ENCODE measurements at regions not wholly inside any gene's neighbourhood (a gene's known extent, or its start where the extent isn't known, plus 50 kb on each side); places are given as distances from the start of the nearest gene placed in this dataset.

DNA sequence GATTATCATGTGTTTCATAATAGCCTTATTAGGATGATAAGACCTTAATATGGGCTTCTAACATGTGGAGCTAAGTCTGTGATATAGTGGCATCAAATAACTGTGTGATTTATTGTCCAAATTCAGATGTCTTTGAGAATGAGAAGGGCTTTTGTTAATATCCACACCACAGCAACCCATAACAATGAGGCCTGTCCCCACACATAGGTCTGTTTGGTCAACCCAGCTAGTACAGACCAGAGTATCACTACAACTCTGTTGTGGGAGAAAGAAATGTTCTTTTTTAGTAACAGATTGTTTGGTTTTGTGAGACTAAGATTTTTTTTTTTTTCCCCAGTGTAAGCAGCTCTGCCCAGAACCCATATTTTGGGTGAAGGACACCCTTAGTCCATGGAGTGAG lies 439.2 kb downstream of the PIK3C3 start:
- no peaks in the 10 kb centered on the region for H3K36me3 ChIP-seq
- no peak overlapping the region for H3K27ac ChIP-seq
- no peak overlapping the region for H3K4me3 ChIP-seq
- no peaks in the 10 kb centered on the region for H3K27me3 ChIP-seq
- ATAC-seq (ENCODE audit: low FRiP score in 2 of 2) (no peak), DNase-seq (no peak)
- H3K4me1 ChIP-seq = no peaks in the 10 kb centered on the region
- TF ChIP-seq POLR2A (IDR thresholded peaks at IDR 0.05) = no peak
- no peak for TF ChIP-seq POLR2AphosphoS5 (IDR thresholded peaks at IDR 0.05)
- no peak for TF ChIP-seq EP300 (IDR thresholded peaks at IDR 0.05)
- TF ChIP-seq, protein P1, sequence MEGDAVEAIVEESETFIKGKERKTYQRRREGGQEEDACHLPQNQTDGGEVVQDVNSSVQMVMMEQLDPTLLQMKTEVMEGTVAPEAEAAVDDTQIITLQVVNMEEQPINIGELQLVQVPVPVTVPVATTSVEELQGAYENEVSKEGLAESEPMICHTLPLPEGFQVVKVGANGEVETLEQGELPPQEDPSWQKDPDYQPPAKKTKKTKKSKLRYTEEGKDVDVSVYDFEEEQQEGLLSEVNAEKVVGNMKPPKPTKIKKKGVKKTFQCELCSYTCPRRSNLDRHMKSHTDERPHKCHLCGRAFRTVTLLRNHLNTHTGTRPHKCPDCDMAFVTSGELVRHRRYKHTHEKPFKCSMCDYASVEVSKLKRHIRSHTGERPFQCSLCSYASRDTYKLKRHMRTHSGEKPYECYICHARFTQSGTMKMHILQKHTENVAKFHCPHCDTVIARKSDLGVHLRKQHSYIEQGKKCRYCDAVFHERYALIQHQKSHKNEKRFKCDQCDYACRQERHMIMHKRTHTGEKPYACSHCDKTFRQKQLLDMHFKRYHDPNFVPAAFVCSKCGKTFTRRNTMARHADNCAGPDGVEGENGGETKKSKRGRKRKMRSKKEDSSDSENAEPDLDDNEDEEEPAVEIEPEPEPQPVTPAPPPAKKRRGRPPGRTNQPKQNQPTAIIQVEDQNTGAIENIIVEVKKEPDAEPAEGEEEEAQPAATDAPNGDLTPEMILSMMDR (IDR thresholded peaks at IDR 0.05) = no peak
- H3K9me3 ChIP-seq = no peaks in the 10 kb centered on the region

DNA sequence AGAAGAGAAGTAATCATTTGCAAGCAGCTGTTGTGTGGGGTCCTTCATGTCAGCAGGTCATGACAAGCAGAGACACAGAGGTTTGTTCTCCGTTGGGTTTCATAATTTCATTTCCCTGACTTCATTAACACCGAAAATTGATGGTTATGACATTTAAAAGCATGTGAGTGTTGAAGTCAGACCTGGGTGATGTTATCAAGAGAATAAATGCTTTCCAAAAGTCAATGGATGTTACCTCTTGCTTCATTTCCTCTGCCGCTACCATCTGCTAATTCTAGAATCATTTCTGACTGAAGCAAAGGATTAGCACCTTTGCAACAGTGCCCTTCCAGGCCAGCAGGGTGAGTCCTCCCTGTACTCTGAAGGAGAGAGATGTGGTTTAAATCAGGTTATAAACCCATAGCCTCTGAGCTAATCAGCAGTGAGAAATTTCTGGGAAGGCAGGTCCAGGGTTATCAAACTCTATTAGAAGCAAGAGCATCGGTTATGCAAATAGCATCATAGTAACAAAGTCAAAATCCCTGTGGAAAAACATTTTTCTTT lies 446.2 kb downstream of the PIK3C3 start:
- Histone ChIP-seq H3K4me3 (no peak overlapping the region), H3K4me1 (no peaks in the 10 kb centered on the region), H3K27me3 (no peaks in the 10 kb centered on the region), H3K9me3 (no peaks in the 10 kb centered on the region), H3K36me3 (no peaks in the 10 kb centered on the region), H3K27ac (no peak overlapping the region)
- ATAC-seq (ENCODE audit: low FRiP score in 2 of 2) = no peak
- no peak for DNase-seq
- WGBS, 2 donors = 79 to 88% methylated on average over 4 of the region's 4 CpGs
- TF ChIP-seq, protein P1 (IDR thresholded peaks at IDR 0.05) = no peak
- TF ChIP-seq POLR2AphosphoS5 (IDR thresholded peaks at IDR 0.05) (no peak), POLR2A (IDR thresholded peaks at IDR 0.05) (no peak), EP300 (IDR thresholded peaks at IDR 0.05) (no peak)

DNA sequence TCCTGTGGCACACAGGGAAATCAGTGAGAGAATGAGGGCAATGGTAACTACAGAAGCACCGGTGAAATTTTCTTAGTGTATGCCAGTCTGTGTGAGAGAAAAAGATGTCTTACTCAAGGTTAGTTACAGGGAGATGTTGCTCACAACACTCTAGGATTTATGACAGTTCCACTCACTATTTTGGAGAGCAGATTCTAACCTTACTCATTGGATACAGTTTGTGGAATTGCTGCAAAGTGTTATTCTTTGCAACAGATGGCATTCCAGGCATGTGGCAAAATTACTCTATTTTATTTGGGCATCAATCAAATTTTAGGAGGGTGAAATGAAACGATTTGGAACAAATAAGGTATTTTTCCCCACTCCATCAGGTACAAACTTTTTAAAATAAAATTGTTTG lies 449.1 kb downstream of the PIK3C3 start:
- TF ChIP-seq POLR2A (IDR thresholded peaks at IDR 0.05) (no peak), EP300 (IDR thresholded peaks at IDR 0.05) (no peak), POLR2AphosphoS5 (IDR thresholded peaks at IDR 0.05) (no peak)
- TF ChIP-seq, protein P1 (IDR thresholded peaks at IDR 0.05) = no peak
- Histone ChIP-seq H3K4me1 (no peaks in the 10 kb centered on the region), H3K27ac (no peak overlapping the region), H3K36me3 (no peaks in the 10 kb centered on the region), H3K4me3 (no peak overlapping the region), H3K9me3 (peaks cover 0 to 7% (median 0%) of the 10 kb centered on the region in 4 donors), H3K27me3 (no peaks in the 10 kb centered on the region)
- ATAC-seq (ENCODE audit: low FRiP score in 2 of 2) (no peak), DNase-seq (no peak)
- WGBS, 2 donors = 61 to 66% methylated on average over 2 of the region's 2 CpGs

DNA sequence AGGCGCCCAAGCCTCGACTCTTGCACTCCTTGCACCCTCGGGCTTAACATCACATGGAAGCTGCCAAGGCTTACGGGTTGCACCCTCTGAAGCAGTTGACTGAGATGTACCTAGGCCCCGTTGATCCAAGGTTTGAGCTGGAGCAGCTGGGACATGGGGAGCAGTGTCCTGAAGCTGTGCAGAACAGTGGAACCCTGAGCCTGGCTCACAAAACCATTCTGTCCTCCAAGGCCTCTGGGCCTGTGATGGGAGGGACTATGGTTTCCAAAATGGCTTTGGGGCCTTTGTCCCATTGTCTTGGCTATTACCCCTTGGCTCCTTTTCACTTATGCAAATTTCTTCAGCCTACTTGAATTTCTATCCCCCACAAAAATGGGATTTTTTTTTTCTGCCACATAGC lies 454.0 kb downstream of the PIK3C3 start:
- peaks cover 0 to 15% (median 0%) of the 10 kb centered on the region in 4 donors for H3K9me3 ChIP-seq
- TF ChIP-seq POLR2AphosphoS5 (IDR thresholded peaks at IDR 0.05) = no peak
- TF ChIP-seq POLR2A (IDR thresholded peaks at IDR 0.05) = no peak
- no peak for TF ChIP-seq EP300 (IDR thresholded peaks at IDR 0.05)
- TF ChIP-seq, protein P1 (IDR thresholded peaks at IDR 0.05) = no peak
- H3K27me3 ChIP-seq = no peaks in the 10 kb centered on the region
- H3K4me1 ChIP-seq = no peaks in the 10 kb centered on the region
- WGBS, 2 donors = 68 to 82% methylated on average over 4 to 5 of the region's 5 CpGs
- H3K27ac ChIP-seq = no peak overlapping the region
- ATAC-seq (ENCODE audit: low FRiP score in 2 of 2) (no peak), DNase-seq (no peak)
- H3K36me3 ChIP-seq = no peaks in the 10 kb centered on the region
- H3K4me3 ChIP-seq = no peak overlapping the region

DNA sequence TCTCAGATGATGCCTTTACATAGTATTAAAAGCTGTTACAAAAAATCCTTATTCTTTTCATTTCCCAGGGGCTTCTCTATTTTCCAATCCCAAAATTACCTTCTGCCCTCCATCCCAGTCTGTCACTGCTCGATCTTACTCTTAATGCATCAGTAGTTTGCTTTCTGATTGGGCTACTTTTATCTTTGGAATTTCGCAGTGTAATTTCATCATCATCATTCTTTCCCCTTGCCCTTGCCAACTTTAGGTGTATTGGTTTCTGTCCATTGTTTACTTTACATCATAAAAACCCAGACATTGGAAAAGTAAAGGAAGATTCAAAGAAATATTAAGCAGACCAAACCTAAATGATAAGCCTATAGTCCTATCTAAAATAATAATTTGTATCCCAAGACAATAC lies 457.2 kb downstream of the PIK3C3 start:
- no peaks in the 10 kb centered on the region for H3K27me3 ChIP-seq
- 75 to 80% methylated on average over 2 of the region's 2 CpGs for WGBS, 2 donors

More for the DNA sequence above, 457.2 kb downstream of the PIK3C3 start:
- ATAC-seq (ENCODE audit: low FRiP score in 2 of 2) (no peak), DNase-seq (no peak)
- H3K4me3 ChIP-seq = no peak overlapping the region
- H3K9me3 ChIP-seq = peaks cover 0 to 15% (median 0%) of the 10 kb centered on the region in 4 donors
- no peaks in the 10 kb centered on the region for H3K4me1 ChIP-seq
- TF ChIP-seq POLR2AphosphoS5 (IDR thresholded peaks at IDR 0.05) (no peak), POLR2A (IDR thresholded peaks at IDR 0.05) (no peak), EP300 (IDR thresholded peaks at IDR 0.05) (no peak)
- TF ChIP-seq, protein P1 (IDR thresholded peaks at IDR 0.05) = no peak
- no peaks in the 10 kb centered on the region for H3K36me3 ChIP-seq
- no peak overlapping the region for H3K27ac ChIP-seq

Measured in upper lobe of left lung (tissue), 6 donors.